GM21367 (cell line): ENCODE measurements at regions not wholly inside any gene's neighbourhood (a gene's known extent, or its start where the extent isn't known, plus 50 kb on each side); places are given as distances from the start of the nearest gene placed in this dataset.
"Not testable (repeated sequence)": the region's sequence is repeated elsewhere in the genome, so short reads cannot be mapped to it uniquely, and the experiment has no call there.

ENCODE experiments used
- ATAC-seq: cut with Tn5 transposase; IDR thresholded peaks from one replicate; pipeline ENCODE4 v1.9.1; 2021; ENCODE audit not compliant: unreplicated experiment

GRCh38 chr12:4193821-4194220, 79.7 kb upstream of the CCND2 start:
- ATAC-seq = no peak

GRCh38 chr12:4191642-4192041, 81.9 kb upstream of the CCND2 start:
- no peak for ATAC-seq

- ATAC-seq = no peak
Observed at GRCh38 chr12:4191149-4191548, 82.4 kb upstream of the CCND2 start.

- ATAC-seq = no peak
Observed at GRCh38 chr12:4190366-4191063, 83.0 kb upstream of the CCND2 start.

GRCh38 chr12:4189721-4190120, 83.8 kb upstream of the CCND2 start:
- no peak for ATAC-seq

- no peak for ATAC-seq
Observed at GRCh38 chr12:4187916-4188315, 85.6 kb upstream of the CCND2 start.

- not testable (repeated sequence) for ATAC-seq
Observed at GRCh38 chr12:4187315-4187714, 86.2 kb upstream of the CCND2 start.

DNA sequence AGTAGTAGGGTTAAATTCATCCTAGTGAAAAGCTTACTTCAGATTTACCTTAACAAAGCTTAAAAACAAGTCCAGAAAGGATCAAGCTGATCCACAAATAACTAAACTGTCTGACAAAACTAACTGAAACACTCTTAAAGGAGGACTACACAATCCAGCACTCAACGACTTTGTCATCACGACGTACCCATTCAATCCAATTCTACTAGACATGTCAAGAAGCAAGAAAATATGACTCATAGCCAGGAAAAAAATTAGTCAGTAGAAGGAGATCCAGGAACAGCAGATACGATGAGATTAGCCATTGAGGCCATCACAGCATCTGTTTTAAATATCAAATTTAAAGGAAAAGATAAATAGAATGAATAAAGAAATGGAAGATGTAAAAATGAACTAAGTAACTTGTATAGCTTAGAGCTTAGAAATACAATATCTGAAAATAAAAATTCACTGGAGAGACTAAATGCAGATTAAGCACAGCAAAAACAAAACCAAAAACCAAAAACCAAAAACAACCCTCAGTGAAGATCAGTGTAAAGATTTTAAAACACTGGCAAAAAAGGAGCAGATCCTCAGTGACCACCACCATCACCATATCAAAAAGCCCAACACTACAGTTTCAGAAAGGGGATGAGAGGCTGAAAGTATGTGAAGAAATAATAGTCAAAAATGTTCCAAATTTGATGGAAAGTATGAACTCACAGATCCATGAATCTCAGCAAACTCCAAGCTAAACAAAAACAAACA, 95.0 kb upstream of the CCND2 start:
- ATAC-seq = no peak

- ATAC-seq = no peak
Observed at GRCh38 chr12:4177262-4177661, 96.3 kb upstream of the CCND2 start.

- no peak for ATAC-seq
Observed at GRCh38 chr12:4176168-4176567, 97.4 kb upstream of the CCND2 start.

GRCh38 chr12:4174417-4174816, 99.1 kb upstream of the CCND2 start:
- ATAC-seq = no peak

DNA sequence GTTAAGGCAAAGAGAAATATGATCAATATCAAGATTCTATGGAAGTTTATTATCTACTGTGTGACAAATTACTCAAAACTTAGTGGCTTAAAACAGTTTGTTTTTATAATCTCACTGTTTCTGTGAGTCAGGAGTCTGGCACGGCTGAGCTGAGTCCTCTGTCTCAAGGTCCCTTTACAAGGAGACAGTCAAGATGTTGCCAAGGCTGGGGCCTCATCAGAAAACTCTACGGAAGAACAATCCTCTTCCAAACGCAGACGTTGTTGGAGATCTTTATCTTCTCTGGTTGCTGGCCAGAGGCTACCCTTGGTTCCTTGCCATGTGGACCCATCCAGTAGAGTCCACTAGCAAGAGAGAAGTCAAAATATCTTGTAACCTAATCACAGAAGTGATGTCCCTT, 100.6 kb upstream of the CCND2 start:
- ATAC-seq = no peak

- ATAC-seq = no peak
Observed at GRCh38 chr12:4171742-4172141, 101.8 kb upstream of the CCND2 start.

- no peak for ATAC-seq
Observed at GRCh38 chr12:4169959-4170358, 103.6 kb upstream of the CCND2 start.

DNA sequence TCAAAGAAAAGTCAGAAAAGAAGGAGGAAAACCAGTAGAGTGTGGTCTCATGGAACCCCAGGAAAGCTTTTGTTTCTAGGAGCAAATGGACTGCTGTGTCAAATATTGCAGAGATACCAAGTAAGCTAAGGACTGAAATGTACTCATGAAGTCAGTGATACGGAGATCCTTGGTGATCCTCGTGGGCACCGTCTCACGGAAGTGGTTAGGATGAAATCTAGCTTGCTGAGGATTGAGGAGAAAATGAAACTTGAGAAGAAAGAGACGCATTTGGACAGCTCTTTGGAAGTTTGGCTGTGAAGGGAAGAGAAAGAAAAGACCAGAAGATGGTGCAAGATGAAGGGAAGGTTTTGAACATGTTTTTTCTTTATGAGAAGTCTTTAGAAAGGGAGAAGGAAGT, 104.0 kb upstream of the CCND2 start:
- no peak for ATAC-seq

DNA sequence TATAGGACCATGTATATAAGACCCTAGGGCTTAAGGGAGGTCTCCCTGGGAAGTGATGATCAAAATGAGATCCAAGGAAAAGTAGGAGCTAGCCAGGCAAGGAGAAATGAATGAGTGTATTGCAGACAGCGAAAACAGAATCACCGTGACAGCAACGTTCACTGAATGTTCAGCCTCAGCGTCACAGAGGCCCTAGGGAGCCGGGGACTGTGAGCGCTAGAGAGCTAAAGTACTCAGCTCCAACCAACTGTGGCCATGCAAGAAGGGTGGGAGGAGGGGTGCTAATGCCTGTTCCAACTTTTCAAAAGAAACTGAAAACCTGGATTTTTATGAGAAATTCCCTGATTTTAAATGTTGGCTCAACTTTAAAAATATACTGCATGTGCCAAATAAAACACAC, 105.5 kb upstream of the CCND2 start:
- ATAC-seq = no peak

DNA sequence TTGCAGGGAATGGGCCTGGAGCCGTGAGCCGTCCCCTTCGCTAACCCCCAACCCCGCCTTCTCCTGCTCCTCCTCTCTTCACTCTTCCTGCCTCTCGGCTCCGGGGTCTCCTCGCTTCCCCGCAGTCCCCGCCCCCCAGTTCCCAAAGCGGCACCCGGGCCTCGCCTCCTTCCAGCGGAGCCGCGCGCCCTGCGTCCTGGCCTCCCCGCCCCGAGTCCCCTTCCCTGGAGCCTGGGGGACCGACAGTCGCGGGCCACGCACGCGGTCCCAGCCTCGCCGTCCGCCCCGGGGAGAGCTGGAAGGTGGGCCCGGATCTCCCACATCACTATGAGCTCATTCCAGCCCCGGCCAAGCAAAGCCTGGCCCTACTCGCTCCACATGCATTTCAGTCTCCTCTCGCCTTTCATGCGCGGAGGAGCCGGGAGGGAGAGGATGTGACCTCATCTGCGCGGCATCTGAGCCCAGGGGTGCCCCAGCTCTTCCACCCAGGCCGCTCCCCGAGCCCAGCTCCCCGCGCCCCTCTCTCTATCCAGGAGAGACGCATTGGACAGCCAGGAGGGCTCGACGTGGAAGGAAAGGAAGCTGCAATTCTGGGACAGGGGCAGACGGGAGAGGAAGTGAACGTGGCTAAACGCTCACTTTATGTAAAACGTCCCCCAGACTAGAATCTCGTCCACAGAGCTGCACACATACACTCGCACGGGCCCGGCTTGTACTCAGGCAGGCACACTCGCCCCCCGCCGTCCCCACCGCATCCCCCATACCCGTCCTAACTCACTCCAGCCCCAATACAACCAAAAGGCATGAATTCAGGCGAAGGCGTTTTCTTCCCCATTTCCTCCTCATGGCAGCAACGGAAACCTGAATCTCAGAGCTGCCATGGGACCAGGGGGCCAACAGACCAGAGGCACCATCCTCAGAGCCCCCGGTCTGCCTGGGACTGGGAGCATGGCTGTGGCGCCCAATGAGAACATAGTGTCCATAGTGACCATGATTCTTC, 108.7 kb upstream of the CCND2 start:
- ATAC-seq = no peak

DNA sequence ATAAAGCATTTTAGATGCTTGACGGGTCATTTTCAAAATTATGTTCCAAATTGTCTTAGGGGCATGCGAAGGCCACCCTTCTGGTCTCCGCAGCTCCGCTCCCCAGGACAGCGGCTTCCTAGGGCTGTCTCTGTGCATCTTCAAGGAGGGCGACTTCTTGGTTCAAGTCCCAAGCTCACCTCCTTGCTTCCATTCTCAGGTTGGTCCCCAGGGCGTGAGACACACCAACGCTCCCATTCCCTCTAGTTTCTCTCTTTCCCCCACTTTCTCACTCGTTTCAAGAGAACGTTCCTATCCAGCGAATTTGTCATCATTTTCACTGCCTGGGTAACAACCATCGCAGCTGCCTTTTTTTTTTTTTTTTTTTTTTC, 109.4 kb upstream of the CCND2 start:
- ATAC-seq = no peak

DNA sequence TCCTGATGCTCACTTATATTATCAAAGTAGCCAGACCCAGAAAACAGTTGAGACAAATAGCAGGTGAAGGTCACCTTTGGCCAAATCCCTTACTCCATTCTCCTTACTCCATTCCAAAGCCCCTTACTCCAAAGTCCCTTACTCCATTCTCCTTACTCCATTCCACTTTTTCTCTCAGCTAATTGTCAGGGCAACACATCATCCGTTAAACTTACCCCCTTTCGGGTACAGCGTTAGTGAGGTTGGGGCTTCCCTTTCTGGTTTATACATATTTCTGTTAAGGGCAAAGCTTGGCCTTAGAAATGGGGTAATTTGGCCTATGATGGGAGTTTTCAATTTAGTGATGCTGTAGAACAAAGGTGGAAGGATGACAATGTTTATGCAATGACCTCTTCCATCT, 111.8 kb upstream of the CCND2 start:
- no peak for ATAC-seq

DNA sequence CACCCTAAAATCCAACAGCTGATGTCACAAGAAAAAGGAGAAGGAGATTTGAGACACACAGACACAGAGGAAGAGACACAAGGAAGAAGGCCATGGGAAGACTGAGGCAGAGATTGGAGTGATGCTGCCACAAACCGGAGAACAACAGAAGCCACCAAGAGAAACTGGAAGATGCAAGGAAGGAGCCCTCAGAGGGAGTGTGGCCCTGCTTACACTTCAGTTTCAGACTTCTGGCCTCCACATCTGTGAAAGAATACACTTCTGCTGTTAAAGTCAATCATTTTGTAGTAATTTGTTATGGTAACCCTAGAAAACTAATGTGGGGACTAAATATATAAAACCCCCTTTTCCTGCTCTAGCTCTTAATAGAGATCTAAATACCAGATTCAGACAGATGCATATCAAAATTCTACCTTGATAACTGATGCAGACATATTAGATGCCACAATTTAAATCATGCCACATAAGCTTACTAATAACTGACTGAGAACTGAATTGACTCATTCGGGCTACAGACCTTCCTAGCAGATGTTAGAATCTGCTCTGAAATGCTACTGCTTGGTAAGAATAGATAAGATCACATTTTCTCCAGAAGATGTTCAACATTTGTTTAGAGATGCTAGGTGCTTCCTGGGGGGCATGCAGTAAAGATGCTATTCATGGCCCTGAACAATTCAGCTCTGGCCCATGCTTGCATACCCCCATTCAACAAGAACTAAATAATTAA, 113.1 kb upstream of the CCND2 start:
- no peak for ATAC-seq

- ATAC-seq = no peak
Observed at GRCh38 chr12:4159851-4160250, 113.7 kb upstream of the CCND2 start.
